Muscle of arm (tissue), 1 donor: ENCODE measurements at regions not wholly inside any gene's neighbourhood (a gene's known extent, or its start where the extent isn't known, plus 50 kb on each side); places are given as distances from the start of the nearest gene placed in this dataset.
"Not testable (repeated sequence)": the region's sequence is repeated elsewhere in the genome, so short reads cannot be mapped to it uniquely, and the experiment has no call there.

Experiments used
- DNase-seq: peaks from one replicate; pipeline ENCODE4 v3.0.0-alpha.2; 2013

DNA sequence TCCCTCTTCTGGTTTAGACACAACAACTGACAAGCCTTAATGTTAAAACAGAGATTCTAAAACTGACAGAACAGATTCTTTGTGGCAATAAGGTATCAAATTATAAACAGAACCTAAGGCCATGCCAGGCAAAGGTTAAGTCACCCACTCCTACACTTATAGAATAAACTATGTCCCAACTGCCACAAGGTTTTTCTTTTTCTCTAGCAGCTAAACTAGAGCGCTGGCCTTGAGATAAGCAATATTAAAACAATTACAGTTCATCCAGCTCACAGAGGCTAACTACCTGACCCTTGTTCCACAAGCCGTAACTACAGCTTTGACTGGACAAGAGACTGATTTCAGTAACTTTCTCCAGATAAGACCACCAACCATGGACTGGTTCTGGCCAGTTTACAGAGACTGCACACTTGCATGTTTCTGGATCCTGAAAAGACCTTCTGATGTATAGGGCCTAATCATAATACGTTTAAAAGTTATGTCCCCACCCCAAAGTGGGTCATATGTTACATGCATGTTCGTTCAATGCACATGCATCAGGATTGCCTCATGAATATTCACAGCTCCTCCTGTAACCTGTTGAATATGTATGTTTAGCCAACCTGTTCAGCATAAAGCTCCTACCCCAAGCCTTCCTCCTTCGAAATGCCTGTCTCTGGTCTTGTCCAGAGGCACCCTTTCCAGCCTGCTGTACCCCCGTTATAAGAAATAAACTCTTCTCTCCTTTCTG is 61.9 kb upstream of the VASH1 start:
- no peak for DNase-seq

GRCh38 chr14:76699939-76700590 is 61.2 kb upstream of the VASH1 start:
- DNase-seq = no peak

DNA sequence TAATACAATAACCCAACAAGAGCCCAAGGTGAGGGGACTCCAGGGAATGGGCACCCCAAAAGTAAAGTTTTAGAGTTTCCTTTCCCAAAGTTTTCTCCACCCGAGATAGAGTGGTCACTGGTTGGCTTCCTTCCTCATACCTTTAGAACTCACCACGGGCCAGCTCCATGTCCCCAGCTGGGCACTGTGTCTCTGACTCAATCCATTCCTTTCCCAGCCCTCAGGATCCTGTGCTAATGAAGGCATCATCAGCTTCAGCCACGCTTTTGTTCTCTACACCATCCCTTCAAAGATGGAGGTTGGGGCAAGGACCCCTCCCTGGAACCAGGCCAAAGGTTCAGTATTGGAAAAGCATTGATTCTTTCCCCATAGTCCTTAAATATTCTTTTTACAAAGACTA is 59.8 kb upstream of the VASH1 start:
- DNase-seq = no peak

GRCh38 chr14:76701981-76702380 is 59.3 kb upstream of the VASH1 start:
- no peak for DNase-seq

DNA sequence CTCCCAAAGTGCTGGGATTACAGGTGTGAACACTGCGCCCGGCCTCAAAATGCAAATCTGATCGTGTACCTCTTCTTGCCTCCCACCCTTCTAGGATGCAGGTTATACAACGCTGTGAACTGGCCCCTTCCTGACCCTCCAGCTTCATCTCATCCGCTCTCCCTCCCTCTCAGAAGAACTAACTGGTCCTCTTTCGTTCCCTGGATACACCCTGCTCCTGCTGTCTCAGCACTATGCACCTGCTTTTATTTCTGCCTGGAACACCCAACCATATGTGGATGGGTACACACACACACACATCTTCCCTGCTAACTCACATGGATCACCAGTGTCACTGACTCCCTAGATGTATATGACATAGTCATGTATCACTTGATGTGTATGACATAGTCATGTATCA is 56.1 kb upstream of the VASH1 start:
- DNase-seq = no peak

- DNase-seq = not testable (repeated sequence)
Observed at GRCh38 chr14:76706207-76706606, 55.1 kb upstream of the VASH1 start.

- no peak for DNase-seq
Observed at GRCh38 chr14:76706811-76707210, 54.5 kb upstream of the VASH1 start.

DNA sequence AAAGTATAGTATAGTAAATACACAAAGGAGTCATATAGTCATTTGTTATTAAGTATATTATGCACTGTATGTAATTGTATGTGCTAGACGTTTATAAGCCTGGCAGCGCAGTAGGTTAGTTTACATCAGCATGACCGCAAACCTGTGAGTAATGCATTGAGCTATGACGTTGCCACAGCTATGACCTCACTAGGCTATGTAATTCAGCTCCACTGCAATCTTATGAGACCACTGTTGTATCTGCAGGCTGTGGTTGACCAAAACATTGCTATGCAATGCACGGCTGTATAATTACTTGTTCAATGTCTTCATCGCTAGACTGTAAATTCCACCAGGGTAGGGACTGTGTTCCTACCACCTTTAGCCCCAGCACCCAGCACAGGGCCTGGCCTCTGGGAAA is 53.2 kb upstream of the VASH1 start:
- no peak for DNase-seq

- DNase-seq = no peak
Observed at GRCh38 chr14:76708771-76709170, 52.5 kb upstream of the VASH1 start.

GRCh38 chr14:76710056-76711010 is 50.9 kb upstream of the VASH1 start:
- peak; percentile 59 for DNase-seq
